ENCODE measurements at regions not wholly inside any gene's neighbourhood (a gene's known extent, or its start where the extent isn't known, plus 50 kb on each side); places are given as distances from the start of the nearest gene placed in this dataset.

DNA sequence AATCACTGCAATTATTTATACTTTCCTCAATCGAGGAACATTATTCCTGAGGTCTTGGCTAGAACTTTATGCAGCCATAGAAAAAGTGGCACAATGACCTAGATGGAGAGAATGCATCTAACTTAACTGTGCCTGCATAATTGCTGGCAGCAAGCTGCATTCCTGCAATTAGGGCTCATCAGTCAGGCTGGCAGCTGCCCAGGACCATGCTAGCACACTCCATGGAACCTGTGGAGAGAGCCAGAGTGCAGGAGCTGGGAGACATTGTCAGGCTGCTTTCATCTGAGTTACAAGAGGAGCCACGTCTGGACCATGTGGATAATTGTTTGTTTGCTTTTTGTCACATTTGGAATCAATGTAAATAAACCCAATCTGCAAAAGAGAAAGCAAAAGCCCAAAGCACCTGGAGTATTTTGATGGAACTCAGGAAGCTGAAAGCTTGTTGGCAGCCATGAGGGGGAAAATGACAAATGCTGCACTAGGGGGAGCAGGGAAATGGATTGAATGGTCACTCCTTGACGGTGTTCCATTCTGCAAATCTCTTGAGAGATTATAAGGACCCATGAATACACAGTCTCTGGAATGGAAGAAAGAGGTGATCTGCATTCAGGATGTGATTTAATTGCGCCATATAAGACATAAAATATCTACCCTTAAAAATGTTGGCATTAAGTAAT is 839.9 kb downstream of the MAT2B start:
- TF ChIP-seq CTCF (IDR thresholded peaks at IDR 0.05) (no peak), KAT7 (CRISPR knock-in tag; IDR thresholded peaks at IDR 0.05; ENCODE audit: borderline replicate concordance) (no peak), SMAD3 (CRISPR knock-in tag; IDR thresholded peaks at IDR 0.05; ENCODE audit: borderline replicate concordance) (no peak)
